Gastrocnemius medialis (tissue), 4 donors: ENCODE measurements at regions not wholly inside any gene's neighbourhood (a gene's known extent, or its start where the extent isn't known, plus 50 kb on each side); places are given as distances from the start of the nearest gene placed in this dataset.

ENCODE experiments used
- ATAC-seq, 2 donors: fragments of 150-250 bp; one replicate each; pipeline ENCODE4 v1.9.1; 2016
- DNase-seq, 2 donors: peaks; one replicate each; pipeline ENCODE4 v3.0.0-alpha.2; 2019
- H3K27ac ChIP-seq, 4 donors: fragments of 200-600 bp; sonication (generic); 1 replicate in 1 of 4; 2 replicates in 3 of 4; pipeline ENCODE4 v1.5.1; 2016 to 2018; ENCODE audit warnings: mild to moderate bottlenecking in 2 of 4, moderate library complexity in 1 of 4
- H3K27me3 ChIP-seq, 3 donors: fragments of 200-600 bp; sonication (generic) in 2 of 3; 1 replicate in 1 of 3; 2 replicates in 2 of 3; pipeline versions ENCODE4 v1.5.1 to v1.6.0; 2016 to 2019; ENCODE audit warnings: mild to moderate bottlenecking in 1 of 3, moderate library complexity in 1 of 3
- H3K36me3 ChIP-seq, 2 donors: fragments of 200-600 bp; sonication (generic) in 1 of 2; one replicate each; pipeline ENCODE4 v1.5.1; 2017 to 2018
- H3K4me1 ChIP-seq, 2 donors: fragments of 200-600 bp; sonication (generic) in 1 of 2; one replicate each; pipeline ENCODE4 v1.5.1; 2016 to 2017; ENCODE audit warnings: mild to moderate bottlenecking in 2 of 2
- H3K4me3 ChIP-seq, 4 donors: fragments of 200-600 bp; sonication (generic) in 3 of 4; 1 replicate in 1 of 4; 2 replicates in 3 of 4; pipeline ENCODE4 v1.5.1; 2016 to 2019; ENCODE audit warnings: mild to moderate bottlenecking in 2 of 4
- H3K9me3 ChIP-seq, 3 donors: fragments of 200-600 bp; sonication (generic) in 2 of 3; 1 replicate in 1 of 3; 2 replicates in 2 of 3; pipeline ENCODE4 v1.5.1; 2016 to 2019
- CTCF ChIP-seq, 5 experiments: fragments of 450-650 bp in 3 of 5; fragments of 200-600 bp in 2 of 5; sonication (generic) in 2 of 5; IDR thresholded peaks in 4 of 5; conservative IDR thresholded peaks in 1 of 5; 1 replicate in 4 of 5; 2 replicates in 1 of 5; pipeline ENCODE4 v1.5.1; 2016 to 2019; ENCODE audit warnings: antibody characterized with exemption in 5 of 5, mild to moderate bottlenecking in 3 of 5, moderate library complexity in 3 of 5
- POLR2A ChIP-seq, 2 donors: fragments of 450-650 bp; IDR thresholded peaks; one replicate each; pipeline ENCODE4 v1.6.1; 2017; ENCODE audit warnings: antibody characterized with exemption in 2 of 2, mild to moderate bottlenecking in 2 of 2, moderate library complexity in 2 of 2
- in situ Hi-C, 4 donors: fragments of 200-750 bp; cut with MboI; loops; one replicate each; pipeline versions ENCODE4 v1.15.0 to v1.8.0; 2017; ENCODE audit warnings: low sequenced_read_pairs in 4 of 4
- intact Hi-C: fragments of 100-400 bp; cut with DNase I; formaldehyde crosslinking; loops from one replicate; pipeline ENCODE4 v1.15.1; 2023; ENCODE audit warnings: low total_unique reads

GRCh38 chr12:93219947-93220346 is 157.8 kb upstream of the NUDT4 start:
- no peak overlapping the region for H3K4me3 ChIP-seq
- in situ Hi-C loops (no loop called here), intact Hi-C loops (loop anchor here (2.0 kb wide), 1 partner anchor 19 kb away; no protein-coding TSS in a partner anchor)
- H3K4me1 ChIP-seq = peaks cover 9 to 10% of the 10 kb centered on the region in 2 donors
- no peaks in the 10 kb centered on the region for H3K36me3 ChIP-seq
- ATAC-seq = peak; percentile 78 to 94
- H3K27me3 ChIP-seq = no peaks in the 10 kb centered on the region
- H3K27ac ChIP-seq = peak overlapping the region in 3 of 4 donors; percentile 47 to 76 (median 75)
- H3K9me3 ChIP-seq = no peaks in the 10 kb centered on the region
- no peak for DNase-seq
- TF ChIP-seq POLR2A (IDR thresholded peaks at IDR 0.05) (peak in 1 of 2 donors; percentile 64), CTCF (IDR thresholded peaks at IDR 0.05 in 4 of 5, conservative IDR thresholded peaks at IDR 0.05 in 1 of 5) (no peak)

GRCh38 chr12:93221841-93222240 is 155.9 kb upstream of the NUDT4 start:
- H3K4me3 ChIP-seq = no peak overlapping the region
- no peaks in the 10 kb centered on the region for H3K36me3 ChIP-seq
- in situ Hi-C loops (no loop called here), intact Hi-C loops (no loop called here)
- ATAC-seq = no peak
- TF ChIP-seq POLR2A (IDR thresholded peaks at IDR 0.05) (no peak), CTCF (IDR thresholded peaks at IDR 0.05 in 4 of 5, conservative IDR thresholded peaks at IDR 0.05 in 1 of 5) (no peak)
- no peaks in the 10 kb centered on the region for H3K27me3 ChIP-seq
- no peaks in the 10 kb centered on the region for H3K9me3 ChIP-seq
- peak overlapping the region in 1 of 4 donors; percentile 76 for H3K27ac ChIP-seq
- no peak for DNase-seq
- H3K4me1 ChIP-seq = peaks cover 9 to 10% of the 10 kb centered on the region in 2 donors

- in situ Hi-C loops (no loop called here), intact Hi-C loops (loop anchor here (1.0 kb wide), 1 partner anchor 39 kb away; no protein-coding TSS in a partner anchor)
- no peak for TF ChIP-seq CTCF (IDR thresholded peaks at IDR 0.05 in 4 of 5, conservative IDR thresholded peaks at IDR 0.05 in 1 of 5)
- no peak for TF ChIP-seq POLR2A (IDR thresholded peaks at IDR 0.05)
- peaks cover 9 to 10% of the 10 kb centered on the region in 2 donors for H3K4me1 ChIP-seq
- no peaks in the 10 kb centered on the region for H3K36me3 ChIP-seq
- peak overlapping the region in 2 of 4 donors; percentile 14 to 26 for H3K27ac ChIP-seq
- no peaks in the 10 kb centered on the region for H3K27me3 ChIP-seq
- H3K9me3 ChIP-seq = no peaks in the 10 kb centered on the region
- DNase-seq (no peak), ATAC-seq (no peak)
- no peak overlapping the region for H3K4me3 ChIP-seq
Observed at GRCh38 chr12:93223440-93224426, 154.0 kb upstream of the NUDT4 start.

- Histone ChIP-seq H3K27ac (no peak overlapping the region), H3K27me3 (no peaks in the 10 kb centered on the region), H3K4me3 (no peak overlapping the region), H3K9me3 (no peaks in the 10 kb centered on the region), H3K36me3 (no peaks in the 10 kb centered on the region), H3K4me1 (peaks cover 3 to 5% of the 10 kb centered on the region in 2 donors)
- in situ Hi-C loops (no loop called here), intact Hi-C loops (no loop called here)
- ATAC-seq = no peak
- DNase-seq = no peak
- no peak for TF ChIP-seq CTCF (IDR thresholded peaks at IDR 0.05 in 4 of 5, conservative IDR thresholded peaks at IDR 0.05 in 1 of 5)
- no peak for TF ChIP-seq POLR2A (IDR thresholded peaks at IDR 0.05)
Observed at GRCh38 chr12:93225094-93225493, 152.6 kb upstream of the NUDT4 start.
